Activated CD4-positive, alpha-beta T cell treated with anti-CD3 and anti-CD28 coated beads, Interleukin-2, amount 50 U/mL, for 4 hours (primary cell): ENCODE measurements at regions not wholly inside any gene's neighbourhood (a gene's known extent, or its start where the extent isn't known, plus 50 kb on each side); places are given as distances from the start of the nearest gene placed in this dataset.
"Not testable (repeated sequence)": the region's sequence is repeated elsewhere in the genome, so short reads cannot be mapped to it uniquely, and the experiment has no call there.

Source experiments
- DNase-seq, 2 experiments: peaks; one replicate each; pipeline ENCODE4 v3.0.0-alpha.2; 2020

DNA sequence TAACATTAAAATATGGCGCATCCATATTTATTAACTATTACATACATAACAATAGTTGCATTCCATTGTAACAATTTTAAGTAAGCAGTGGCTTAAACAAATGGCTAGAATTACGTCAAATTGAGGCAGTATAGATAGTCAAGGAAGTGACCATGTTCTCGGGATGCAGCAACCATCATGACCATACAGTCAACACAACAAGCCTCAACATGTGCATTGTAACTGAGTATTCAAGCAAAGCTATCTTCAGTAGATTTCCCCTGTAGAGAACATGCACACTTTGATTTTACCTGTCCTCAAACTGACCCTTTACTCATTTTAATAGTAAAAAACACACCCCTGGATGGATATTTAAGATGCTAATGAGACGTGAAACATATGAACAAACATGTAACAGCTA is 356.4 kb downstream of the HINT1 start:
- DNase-seq: no peak

DNA sequence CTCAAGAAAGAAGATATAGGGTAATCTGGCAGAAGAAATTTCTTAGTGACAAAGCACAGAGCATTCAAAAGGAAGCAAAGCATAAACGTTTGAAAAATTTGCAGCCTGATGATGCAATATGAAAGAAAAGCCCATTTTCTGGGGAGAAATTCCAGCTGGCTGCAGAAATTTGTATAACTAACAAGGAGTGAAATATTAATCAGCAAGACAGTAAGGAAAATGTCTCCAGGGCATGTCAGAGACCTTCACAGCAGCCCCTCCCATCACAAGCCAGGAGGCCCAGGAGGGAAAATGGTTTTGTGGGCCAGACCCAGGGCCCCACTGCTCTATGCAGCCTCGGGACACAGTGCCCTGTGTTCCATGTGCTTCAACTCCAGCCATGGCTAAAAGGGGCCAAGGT is 359.4 kb downstream of the HINT1 start:
- DNase-seq: no peak

DNA sequence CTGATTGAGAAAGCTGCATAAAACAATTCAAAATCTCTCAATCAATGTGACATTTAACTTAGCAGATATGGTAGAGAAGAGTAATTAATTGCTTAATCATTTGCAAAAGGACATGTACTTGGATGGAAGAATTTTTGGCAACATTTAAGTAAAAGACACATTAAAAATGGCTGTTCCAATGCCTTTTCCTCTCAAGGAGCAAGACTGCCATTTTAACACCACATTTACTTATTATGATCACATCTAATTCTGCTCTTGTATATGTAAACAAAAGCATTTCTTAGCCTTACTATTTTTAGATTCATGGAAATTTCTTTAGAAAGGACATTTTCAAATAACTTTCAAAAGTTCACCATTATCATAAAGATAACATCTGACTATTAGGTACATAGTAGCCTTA is 360.0 kb downstream of the HINT1 start:
- DNase-seq: no peak

DNA sequence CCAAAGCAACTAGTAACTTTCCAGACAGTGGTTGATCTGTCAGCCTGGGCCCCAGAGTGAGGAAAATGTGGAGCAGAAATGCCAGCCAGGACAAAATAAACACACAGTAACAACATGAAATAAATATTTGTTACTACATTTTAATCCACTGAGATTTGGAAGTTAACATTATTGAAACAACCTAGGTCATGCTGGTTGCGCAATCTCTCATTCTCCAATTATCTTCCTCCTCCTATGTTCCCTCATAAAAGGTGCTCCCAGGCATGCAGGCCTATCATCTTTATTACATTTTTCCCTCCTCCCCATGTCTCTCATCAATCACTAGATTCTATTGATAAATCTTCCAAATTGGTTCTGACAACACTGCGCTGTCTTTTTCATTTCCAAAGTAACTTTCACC is 363.1 kb downstream of the HINT1 start:
- no peak for DNase-seq

DNA sequence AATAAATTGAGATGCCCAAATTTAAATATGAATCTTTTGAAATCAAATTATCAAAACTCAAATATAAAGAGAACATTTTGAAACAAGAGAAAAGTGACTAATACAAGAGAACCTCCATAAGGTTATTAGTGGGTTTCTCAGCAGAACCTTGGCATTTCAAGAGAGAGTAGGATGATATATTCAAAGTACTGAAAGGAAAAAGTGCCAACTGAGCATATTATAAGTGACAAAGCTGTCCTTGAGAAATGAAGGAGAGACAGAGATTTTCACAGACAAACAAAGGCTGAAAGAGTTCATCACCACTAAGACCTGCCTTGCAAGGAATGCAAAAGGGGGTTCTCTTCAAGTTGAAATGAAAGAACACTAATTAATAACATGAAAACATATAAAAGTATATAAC is 366.0 kb downstream of the HINT1 start:
- no peak for DNase-seq

DNA sequence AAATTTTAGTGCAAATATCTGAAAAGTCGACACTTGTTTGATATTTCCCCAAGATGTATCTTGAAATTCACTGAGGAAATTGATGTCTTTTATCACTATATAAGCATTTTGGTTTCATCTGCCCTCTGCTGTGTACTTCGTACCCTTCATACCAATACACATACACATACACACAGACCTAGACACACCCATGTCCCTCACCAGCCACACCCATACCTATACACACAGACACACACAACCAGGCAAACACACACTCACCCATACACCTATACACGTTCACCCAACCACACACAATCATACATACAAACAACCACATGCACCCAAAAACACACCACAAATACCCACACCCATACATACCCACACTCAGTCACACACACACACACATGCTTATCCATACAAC is 367.8 kb downstream of the HINT1 start:
- no peak for DNase-seq

DNA sequence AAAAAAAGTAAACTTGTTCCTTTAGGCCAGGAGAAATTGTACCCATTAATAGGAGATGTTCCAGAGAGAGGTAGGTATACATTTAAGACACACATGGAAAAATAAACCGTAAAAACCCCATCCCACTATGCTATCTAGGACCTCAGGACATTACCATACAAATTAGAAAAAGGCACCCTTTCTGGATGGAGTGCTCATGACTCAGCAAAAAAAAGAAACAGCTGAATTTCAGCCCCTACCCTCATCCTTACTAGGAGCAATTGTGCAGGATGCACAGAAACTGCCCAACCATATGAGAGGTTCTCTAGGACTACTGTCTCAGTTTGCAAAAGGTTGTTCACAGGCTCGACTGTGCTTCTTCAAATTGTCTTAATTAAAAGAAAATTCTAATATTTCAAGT is 368.2 kb downstream of the HINT1 start:
- no peak for DNase-seq

DNA sequence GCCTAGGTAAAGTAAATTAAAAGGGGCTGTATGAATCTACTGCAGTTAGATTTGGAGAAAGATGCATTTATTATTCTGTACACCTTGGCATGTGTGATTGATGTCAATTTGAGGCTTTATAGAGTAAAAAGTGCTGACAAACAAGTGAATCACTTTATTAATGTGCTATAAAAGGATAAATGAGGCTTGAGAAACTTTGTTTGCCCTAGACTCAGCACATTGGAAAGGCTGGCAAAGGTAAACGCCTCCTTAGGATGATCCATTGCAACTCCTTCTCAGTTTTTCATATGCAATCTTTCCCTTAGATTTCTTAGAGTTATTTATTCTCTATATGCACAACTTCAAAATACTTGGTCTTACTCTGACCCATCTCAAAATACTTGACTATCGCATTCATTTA is 369.0 kb downstream of the HINT1 start:
- DNase-seq: no peak

DNA sequence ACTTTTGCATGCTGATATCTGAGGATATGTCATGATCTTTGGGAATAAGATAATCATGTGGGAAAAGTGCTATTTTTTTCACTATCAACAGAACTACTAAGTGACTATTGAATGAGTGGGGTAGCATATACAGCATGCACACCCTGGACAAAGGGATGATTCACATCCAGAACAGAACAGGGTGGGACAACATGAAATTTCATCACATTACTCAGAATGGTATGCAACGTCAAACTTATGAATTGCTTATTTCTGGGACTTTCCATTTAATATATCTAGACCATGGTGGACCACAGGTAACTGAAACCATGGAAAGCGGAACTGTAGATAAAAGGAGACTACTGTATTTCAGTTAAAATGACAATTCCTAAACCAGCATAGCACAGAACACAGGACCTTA is 370.0 kb downstream of the HINT1 start:
- no peak for DNase-seq

DNA sequence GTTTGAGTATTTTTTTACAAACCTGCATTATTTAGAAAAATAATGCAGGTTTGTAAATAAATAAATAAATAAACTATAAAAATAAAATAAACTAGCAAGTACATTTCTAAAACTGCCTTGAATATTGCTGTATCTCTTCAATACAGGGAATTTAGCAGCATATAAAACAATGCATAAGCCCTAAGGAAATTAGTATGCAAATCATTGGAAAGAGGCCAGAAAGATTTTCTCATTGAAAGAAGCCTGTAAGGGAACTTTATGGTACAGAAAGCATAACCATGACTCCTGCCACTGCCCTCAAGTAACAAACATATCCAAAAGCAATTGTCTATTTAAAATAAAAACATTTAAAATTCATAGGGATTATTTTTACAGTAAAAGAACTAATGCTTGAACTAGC is 387.3 kb downstream of the HINT1 start:
- DNase-seq: no peak

DNA sequence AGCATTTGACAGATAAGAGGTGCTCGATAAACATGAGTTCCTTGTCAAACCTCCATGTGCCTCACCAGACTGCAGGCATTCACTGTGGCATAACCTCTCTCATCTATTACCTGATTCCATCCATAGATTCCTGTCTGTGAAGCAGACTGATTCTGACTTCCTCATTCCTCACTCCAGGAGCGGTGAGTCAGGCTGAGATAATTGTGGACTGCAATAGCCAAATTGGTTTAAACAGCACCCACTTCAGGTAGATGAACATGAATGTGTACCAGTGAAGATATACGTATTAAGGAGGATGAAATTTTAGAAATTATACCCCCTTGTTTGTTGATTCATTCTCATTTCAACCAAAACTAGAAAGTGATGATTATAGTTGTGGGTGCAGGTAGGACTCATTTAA is 391.2 kb downstream of the HINT1 start:
- DNase-seq: no peak

DNA sequence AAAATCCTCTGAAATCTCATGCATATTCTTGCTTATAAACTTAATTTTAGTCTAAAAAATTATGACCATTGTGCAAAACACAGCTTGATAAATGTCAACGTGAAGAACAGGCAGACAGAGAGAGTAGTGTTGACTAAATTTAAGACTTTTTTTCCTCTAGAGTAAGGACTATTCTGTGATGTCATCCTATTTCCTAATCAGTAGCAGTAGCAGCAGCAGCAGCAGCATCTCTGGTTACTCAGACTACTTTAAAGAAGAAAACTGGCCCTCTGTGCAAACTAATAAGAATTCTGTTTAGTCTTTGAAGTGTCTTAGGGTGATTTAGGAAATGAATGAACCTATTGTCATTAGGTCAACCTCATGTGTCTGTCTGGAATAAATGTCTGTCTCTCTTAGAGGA is 403.0 kb downstream of the HINT1 start:
- DNase-seq: no peak

DNA sequence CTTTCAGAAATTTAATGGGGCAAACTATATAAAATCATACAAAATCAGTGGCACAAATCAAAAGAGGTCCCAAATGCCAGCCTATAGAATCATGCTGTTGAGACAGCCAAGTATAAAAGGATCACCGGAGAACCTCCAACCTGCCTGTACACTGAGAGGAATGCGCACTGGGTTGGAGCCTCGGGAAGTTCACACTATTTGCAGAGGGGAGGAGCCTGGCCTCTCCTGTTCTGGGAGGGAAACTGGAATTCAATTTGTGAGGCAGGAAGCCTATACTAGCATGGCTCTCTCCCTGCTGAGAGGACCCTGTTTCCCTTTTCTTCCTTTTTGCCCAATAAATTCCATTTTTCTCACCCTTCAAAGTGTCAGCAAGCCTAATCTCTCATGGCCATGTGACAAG is 406.0 kb downstream of the HINT1 start:
- DNase-seq: no peak

DNA sequence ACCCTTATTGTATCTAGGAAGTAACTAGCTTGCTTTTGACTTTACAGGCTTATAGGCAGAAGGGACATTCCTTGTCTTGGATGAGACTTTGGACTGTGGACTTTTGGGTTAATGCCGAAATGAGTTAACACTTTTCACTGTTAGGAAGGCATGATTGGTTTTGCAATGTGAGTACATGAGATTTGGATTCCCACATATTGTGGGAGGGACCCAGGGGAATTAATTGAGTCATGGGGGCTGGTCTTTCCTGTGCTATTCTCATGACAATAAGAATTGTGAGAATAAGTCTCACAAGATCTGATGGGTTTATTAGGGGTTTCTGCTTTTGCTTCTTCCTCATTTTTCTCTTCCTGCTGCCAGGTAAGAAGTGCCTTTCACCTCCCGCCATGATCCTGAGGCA is 417.5 kb downstream of the HINT1 start:
- no peak for DNase-seq

DNA sequence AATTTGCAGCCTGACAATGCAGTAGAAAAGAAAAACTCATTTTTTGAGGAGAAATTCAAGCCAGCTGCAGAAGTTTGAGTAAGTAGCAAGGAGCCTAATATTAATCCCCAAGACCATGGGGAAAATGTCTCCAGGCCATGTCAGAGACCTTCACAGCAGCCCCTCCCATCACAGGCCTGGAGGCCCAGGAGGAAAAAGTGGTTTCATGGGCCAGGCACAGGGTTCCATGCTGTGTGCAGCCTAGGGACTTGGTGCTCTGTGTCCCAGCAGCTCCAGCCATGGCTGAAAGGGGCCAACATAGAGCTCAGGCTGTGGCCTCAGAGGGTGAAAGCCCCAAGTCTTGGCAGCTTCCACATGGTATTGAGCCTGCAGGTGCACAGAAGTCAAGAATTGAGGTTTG is 418.4 kb downstream of the HINT1 start:
- not testable (repeated sequence) for DNase-seq

DNA sequence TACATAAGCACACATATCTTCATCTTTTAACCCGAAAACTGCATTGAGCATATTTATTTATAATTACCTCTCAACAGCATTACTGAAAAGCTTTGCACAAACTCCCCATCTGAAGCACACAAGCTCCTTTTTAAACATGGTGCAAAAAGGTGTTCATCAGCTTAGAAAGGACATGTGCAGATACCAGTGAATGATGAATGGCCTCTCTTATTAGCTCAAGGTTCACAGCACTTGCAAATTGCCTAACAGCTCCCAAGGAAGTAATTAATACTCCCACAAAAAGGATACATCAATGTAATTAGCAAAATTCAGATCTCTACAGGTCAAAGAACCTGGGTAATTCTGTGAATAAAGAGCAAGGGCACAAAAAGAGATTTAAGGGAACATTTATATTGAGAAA is 422.0 kb downstream of the HINT1 start:
- no peak for DNase-seq

DNA sequence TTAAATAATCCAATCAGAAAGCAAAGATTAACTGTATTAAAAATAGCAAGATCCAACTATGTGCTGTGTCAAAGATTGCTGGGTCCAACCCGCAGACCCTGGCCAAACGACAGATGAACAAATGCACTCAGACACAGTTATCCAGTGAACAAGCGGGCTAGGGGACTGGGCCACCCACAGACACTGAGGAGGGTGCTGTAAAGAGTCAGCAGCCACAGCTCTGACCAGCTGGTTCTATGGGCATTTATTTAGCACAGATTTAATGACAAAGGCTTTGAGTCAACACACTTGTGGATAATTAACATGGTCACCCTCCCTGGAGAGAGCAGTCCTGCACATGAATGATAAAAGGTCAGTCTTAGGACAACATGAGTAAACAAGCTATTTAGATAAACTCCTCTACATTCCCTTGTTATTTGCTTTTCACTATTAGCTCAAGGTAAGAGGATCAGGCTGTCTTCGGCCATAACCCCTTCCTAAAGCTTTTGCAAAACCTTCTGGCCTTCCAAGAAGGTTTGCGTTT is 424.9 kb downstream of the HINT1 start:
- DNase-seq: no peak

DNA sequence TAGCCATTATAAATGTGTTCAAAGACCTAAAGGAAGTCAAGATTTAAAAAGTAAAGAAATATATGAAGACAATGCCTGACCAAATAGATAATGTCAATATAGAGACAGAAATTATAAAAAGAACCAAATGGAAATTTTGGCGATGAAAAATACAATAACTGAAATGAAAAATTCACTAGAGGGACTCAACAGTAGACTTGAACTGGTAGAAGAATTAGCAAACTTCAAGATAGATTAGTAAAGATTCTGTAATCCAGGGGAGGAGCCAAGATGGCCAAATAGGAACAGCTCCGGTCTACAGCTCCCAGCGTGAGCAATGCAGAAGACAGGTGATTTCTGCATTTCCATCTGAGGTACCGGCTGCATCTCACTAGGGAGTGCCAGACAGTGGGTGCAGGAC is 433.2 kb downstream of the HINT1 start:
- DNase-seq: no peak

DNA sequence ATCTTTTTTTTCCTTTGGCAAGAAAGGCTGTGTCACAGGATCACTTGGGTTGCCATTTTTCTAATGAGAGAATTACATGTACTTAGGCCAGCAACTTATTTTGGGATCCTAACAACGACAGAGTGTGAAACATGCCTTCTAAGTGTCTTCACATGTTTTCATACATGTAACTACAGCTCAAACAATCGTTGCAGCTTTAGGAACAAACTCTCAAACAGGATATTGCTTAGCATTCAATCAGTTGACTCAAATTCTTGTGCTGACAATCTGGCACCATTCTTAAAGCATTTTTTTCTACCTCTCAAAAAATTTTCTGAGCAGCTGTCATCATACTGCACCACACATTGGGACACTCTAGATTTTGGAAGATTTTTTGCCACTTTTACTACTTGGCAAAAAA is 435.5 kb downstream of the HINT1 start:
- DNase-seq: no peak

DNA sequence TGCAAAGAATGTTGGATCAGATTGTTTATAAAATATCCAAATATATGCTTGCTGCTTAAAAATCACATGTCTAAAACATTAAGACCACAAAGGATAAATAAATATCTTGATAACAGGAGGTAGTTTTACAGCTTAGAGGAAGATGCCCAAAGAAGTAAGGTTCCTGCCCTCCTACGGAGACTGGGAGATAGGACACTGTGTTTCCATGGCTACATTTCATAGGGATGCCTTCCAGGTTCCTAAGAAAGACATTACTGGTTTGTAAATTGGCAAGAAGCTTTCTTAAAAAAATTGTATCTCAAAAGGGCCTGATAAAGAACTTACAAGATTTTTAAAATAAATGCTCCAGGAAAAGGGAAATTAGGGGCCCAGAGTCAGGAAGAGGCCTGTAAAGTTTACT is 437.2 kb downstream of the HINT1 start:
- DNase-seq: no peak

DNA sequence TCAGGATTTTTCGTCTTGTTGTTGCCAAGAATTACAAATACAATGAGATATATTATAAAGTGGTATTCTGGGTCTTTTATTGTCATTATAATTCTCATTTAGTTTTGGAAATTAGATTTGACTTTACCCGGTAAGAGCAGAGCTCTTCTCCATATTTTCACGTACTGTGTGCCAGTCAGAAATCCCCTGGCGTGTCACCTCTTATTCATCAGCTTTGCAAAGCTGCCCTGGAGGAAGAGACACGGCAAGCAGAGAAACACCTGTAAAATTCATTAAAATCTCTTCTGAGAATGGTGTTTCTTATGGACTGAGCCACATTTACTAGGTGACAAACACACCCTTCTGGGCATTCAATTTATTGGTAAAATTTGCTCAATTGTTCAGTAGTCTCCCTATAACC is 440.4 kb downstream of the HINT1 start:
- no peak for DNase-seq

DNA sequence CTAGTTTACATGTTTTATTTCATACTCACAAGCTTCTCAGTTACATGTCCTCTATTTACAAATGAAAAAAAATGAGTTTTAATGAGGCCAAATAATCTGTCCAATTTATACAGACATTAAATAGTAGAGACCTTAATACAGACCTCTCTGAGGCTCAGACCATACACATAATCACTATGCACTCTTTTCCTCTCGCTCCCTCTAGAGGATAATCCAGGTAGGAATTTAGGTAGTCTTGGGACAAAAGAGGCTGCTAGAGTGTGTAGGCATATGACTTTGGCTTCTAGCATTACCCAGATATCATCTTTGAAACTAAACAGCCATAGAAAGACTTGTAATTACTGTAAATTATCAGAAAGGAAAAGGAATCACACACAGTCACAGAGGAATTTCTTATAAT is 444.7 kb downstream of the HINT1 start:
- DNase-seq: no peak

DNA sequence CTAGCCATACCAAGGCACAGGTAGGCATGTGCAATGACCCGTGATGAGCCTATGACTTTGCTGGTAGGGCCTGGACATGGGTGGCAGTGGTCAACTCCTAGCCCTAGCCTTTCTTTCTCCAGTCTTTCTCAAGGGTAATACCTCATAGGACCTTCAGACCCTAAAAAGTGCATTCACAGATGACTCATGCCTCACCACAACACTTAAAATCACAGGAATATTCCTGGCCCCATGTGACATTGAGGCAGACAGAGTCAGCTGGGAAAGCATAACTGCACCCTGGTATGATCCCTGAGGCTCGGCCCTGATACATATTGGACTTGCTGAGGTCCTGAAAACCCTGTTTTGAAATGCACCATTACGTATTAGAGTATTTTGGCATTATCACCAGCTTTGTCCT is 449.5 kb downstream of the HINT1 start:
- no peak for DNase-seq

DNA sequence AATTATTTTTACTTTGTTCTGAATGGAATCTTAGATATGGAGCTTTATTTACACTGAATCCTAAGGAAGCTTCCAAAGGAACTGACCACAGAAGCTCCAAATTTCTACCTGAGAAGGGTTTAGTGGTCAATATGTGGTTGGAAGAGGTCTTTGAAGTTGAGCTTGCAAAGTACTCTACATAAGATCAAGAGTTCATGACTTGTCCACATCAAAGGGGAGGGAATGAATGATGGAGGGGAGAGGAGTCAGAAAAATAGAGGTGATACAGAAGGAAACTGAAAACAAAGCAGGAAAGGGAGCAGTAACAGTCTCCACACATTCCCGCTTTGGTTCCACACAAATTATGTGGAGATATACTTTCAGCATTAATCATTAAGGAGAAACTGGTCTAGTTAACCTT is 450.9 kb downstream of the HINT1 start:
- DNase-seq: no peak

DNA sequence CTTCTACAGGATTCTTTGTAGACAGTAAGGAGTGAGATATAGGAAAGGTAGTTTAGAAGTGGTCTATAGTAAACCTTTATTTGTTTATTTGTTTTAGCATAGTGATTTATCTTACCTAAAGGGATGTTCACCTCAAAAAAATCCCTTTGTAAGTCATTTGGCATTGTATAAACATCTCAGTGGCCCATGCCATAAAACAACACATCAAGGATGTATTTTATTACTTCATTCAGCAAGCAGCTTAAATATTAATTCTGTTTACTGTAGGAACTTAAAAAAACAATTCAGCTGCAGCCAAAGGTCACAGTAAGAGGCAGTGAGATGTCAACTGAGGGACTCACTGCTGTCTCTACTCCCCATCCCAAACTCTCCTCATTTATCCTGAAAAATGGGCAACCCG is 452.7 kb downstream of the HINT1 start:
- DNase-seq: no peak

DNA sequence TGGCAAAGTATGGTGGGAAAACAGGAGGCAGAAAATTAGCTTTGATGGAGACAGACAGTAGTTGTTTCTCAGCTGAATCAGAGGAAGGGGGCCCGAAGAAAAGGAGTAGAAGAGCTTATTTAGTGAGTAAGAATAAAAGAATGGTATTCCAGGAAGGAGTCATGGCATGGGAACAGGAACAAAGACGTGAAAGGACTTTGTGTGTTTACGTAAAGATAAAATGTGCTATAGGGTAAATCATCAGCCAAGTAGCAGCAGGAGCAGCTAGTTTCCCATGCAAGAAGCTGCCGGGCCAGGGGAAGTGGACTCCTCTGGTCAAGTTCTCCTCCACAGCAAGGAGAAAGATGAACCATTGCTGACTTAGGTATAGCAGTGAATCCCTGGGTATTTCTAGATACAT is 454.5 kb downstream of the HINT1 start:
- DNase-seq: no peak
